DMS114 treated with DMSO at 0.1 percent for 48 hours (cell line): ENCODE measurements at regions not wholly inside any gene's neighbourhood (a gene's known extent, or its start where the extent isn't known, plus 50 kb on each side); places are given as distances from the start of the nearest gene placed in this dataset.
"Not testable (repeated sequence)": the region's sequence is repeated elsewhere in the genome, so short reads cannot be mapped to it uniquely, and the experiment has no call there.

Experiments
- DNase-seq: peaks from one replicate; lab custom pipeline; 2025; ENCODE audit not compliant: unreplicated experiment; lab: John Stamatoyannopoulos, UW

DNA sequence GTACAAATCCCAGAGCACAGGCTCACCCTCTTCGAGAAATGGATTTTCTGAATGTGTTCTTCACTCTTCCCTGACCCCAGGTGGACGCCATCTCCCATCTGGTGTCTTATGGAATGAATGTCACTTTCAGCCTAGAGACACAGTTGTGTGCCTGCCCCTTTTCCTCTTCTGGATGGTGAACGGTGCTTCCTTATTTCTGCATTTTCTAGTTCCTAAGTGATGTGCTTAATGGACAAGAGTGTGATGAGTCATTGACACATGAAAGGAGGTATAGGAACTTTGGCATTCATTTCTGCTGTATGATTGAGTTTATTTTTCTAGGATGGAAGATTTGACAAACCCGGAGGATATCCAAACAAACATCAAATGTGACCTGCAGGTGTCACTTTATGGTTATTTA lies 114.9 kb upstream of the PTPN20 start:
- not testable (repeated sequence) for DNase-seq

DNA sequence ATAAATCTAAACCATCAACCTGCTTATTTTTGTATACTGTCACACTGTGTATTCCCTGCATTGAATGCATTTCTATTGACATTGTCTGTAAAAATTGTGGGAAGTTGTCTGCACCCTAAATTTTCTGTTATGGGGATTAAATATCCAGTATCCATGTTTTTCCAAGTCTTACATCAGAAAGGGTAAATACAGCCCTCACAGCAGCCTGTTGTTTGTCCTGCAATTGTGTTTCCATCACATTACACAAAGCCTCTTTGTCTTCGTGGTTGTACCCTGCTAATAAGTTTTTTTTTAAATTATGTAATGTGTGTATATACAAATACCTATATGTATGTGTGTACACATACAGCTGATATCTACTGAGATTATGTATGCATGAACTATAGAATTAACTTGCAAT lies 109.2 kb upstream of the PTPN20 start:
- DNase-seq = not testable (repeated sequence)

DNA sequence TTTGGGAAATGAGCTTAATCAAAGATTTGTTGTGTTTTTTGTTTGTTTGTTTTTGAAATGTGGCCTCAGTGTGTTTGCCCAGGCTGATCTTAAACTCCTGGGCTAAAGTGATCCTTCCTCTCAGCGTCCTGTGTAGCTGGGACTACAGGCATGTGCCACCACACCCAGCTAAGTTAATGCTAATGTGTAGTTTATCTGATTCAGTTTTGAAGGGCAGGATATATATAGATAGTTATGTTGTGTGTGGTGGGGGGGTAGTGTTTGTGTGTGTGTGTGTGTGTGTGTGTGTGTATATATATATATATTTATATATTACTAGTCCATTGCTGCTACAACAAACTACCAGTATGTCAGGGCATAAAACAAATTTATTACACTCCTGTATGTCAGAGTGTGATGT lies 108.1 kb upstream of the PTPN20 start:
- DNase-seq = not testable (repeated sequence)

DNA sequence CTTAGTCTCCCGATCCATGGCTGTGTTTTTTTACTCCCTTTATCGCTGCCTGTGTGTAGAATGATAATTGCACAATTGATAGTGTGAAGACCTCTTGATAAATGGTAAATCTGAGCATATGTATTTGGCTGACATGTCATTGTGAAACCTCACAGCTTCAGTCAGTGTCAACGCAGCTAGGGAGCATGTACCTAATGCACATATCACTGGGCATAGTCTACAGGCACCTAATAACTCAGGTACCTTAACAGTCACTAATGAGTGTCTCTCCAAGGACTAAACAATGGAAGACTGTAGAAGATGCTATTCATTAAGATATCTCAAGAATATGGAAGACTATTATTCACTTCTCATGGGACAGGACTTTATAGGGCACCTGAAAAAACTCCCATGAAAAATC lies 101.0 kb upstream of the PTPN20 start:
- DNase-seq = not testable (repeated sequence)

DNA sequence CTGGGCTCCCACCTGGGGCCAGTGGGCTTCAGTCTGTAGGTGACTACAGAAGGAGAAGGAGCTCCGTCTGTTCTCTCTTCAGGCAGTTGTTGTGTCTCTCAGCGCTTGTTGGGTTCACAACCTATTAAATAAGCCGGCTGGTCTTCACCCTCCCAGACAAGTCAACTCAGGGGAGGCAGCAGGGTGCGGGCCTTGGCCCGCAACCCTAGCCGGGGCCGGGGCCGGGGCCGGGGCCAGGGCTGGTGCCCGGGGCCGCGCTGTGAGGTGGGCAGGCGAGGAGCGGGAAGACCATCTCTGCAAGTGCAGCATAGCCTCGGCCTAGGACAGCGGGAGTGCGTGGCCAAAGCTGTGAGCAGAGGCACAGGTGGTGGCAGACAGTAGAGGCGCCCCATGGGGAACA lies 95.1 kb upstream of the PTPN20 start:
- not testable (repeated sequence) for DNase-seq

DNA sequence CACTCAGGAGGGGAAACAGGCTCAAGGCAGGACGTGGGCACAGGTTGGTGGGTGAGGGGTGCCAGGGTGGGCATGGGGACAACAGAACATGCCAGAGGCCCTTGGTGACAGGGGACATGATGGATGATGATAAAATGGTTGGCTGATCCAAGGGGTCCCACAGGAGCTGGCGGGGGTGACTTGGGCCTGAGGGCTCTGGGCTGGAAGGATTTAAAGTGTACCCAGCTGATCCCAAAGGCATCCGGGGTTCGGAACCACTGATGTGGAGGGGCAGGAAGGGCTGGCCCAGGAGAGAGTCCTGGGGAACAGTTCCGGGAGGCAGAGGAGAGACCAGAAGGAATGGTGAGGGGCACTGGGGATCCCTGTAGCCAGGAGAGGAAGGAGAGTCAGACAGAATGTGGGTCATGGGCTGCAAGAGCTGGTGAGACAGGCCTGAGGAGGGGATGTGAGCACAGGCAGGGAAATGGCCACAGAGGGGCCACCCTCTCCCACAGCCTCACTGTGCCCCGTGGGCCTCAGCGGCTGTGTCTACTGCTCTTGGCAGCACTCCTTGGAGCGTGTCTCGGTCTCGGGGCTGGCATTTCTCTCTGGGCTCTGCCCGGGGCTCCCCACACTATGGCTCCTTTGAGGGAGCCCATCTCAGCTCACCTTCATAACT lies 70.7 kb upstream of the PTPN20 start:
- DNase-seq = not testable (repeated sequence)

DNA sequence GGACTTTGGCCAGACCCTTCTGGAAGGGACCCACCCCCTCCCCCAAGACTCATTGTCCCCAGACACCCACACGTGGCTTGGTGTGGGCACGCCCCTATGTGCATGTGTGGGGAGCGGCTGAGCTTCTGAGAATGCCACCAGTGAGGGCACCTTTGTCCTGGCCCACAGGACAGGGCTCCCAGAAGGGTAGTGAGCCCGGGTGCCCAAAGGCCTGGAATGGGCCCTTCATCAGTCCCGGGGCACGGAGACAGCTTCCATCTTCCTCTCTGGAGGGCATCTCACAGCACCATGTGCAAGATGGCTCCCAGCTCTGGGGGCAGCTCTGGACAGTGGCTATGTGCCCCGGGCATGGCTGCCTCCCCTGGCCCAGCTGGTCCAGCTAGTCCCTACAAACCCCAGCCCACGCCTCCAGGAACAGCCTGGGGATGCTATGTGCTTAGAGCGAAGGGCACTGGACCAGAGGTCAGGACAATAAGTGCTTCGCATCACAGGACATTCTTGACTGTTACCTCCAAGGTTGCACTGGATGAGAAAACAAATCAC lies 70.1 kb upstream of the PTPN20 start:
- not testable (repeated sequence) for DNase-seq

DNA sequence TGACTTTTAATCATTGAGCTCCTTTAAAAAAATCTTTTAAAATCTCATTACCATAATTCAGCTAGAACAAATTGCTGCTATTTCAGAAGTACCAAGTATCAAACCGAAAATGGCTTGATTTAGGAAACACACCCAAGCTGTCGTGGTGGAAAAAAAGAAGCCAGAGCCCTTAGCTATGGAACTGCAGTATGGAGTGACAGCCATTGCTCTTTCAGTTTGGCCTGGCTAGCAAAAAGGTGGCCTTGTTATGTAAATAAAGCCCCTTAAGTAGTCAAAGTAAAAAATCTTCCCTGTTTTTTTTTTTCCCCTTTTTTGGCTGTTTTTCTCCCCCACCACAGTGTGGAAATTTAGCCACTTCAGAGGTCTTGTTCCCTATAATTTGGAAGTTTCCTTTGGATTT lies 66.0 kb upstream of the PTPN20 start:
- not testable (repeated sequence) for DNase-seq

DNA sequence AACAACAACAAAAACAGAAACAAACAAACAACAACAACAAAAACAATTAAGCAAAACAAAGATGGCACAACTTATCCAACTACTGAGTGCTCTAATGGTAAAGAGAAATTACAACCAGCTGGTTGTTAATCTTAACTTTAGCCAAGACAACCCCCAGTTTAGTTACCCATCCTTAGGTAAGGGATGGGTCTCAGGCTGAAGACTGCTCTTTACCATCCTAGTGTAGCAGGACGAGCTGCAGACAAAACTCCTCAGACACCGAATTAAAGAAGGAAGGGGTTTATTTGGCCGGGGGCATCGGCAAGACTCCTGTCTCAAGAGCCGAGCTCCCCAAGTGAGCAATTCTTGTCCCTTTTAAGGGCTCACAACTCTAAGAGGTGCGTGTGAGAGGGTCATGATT lies 65.6 kb upstream of the PTPN20 start:
- not testable (repeated sequence) for DNase-seq

DNA sequence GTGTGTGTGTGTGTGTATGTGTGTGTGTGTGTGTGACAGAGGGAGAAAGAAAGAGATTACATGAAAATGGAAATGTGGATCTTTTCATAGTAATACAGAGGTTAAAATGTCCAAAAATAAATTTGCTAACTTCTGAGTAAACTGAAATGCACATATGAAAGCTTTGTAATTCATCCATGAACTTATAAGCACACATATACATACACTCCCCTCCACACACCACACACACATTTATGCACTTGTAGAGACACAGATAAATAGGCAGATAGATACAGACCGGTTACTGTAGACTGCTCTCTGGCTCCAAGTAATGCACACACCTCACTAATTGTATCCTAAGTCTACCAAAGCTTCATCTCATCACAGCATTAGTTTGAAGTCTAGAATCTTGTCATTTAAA lies 50.5 kb upstream of the PTPN20 start:
- not testable (repeated sequence) for DNase-seq
